ENCODE measurements at regions not wholly inside any gene's neighbourhood (a gene's known extent, or its start where the extent isn't known, plus 50 kb on each side); places are given as distances from the start of the nearest gene placed in this dataset.

- Histone ChIP-seq H3K36me3 (ENCODE audit: low read depth) (no peaks in the 10 kb centered on the region), H3K4me1 (ENCODE audit: insufficient read depth, poor library complexity, severe bottlenecking) (peaks cover 21% of the 10 kb centered on the region), H3K9me3 (ENCODE audit: severe bottlenecking) (no peaks in the 10 kb centered on the region), H3K27ac (ENCODE audit: poor library complexity, severe bottlenecking) (peak overlapping the region; percentile 43), H3K27me3 (ENCODE audit: insufficient read depth, poor library complexity, severe bottlenecking) (no peaks in the 10 kb centered on the region), H3K4me3 (ENCODE audit: severe bottlenecking) (no peak overlapping the region)
- peak; percentile 96 for ATAC-seq (ENCODE audit: low read depth)
- TF ChIP-seq CTCF (IDR thresholded peaks at IDR 0.05; ENCODE audit: poor library complexity, severe bottlenecking), result no peak
- peak; percentile 81 for DNase-seq (ENCODE audit: low spot score)
Measured at GRCh38 chr3:72492240-72492639, 356.0 kb downstream of the SHQ1 start.

- Histone ChIP-seq H3K4me1 (ENCODE audit: insufficient read depth, poor library complexity, severe bottlenecking) (peaks cover 26% of the 10 kb centered on the region), H3K4me3 (ENCODE audit: severe bottlenecking) (no peak overlapping the region), H3K9me3 (ENCODE audit: severe bottlenecking) (no peaks in the 10 kb centered on the region), H3K27me3 (ENCODE audit: insufficient read depth, poor library complexity, severe bottlenecking) (no peaks in the 10 kb centered on the region), H3K27ac (ENCODE audit: poor library complexity, severe bottlenecking) (no peak overlapping the region), H3K36me3 (ENCODE audit: low read depth) (no peaks in the 10 kb centered on the region)
- TF ChIP-seq CTCF (IDR thresholded peaks at IDR 0.05; ENCODE audit: poor library complexity, severe bottlenecking), result no peak
- ATAC-seq (ENCODE audit: low read depth) (no peak), DNase-seq (ENCODE audit: low spot score) (no peak)
Measured at GRCh38 chr3:72490688-72491435, 357.4 kb downstream of the SHQ1 start.

GRCh38 chr3:72489901-72490300 lies 358.3 kb downstream of the SHQ1 start:
- Histone ChIP-seq H3K4me3 (ENCODE audit: severe bottlenecking) (no peak overlapping the region), H3K4me1 (ENCODE audit: insufficient read depth, poor library complexity, severe bottlenecking) (peaks cover 26% of the 10 kb centered on the region), H3K27ac (ENCODE audit: poor library complexity, severe bottlenecking) (no peak overlapping the region), H3K9me3 (ENCODE audit: severe bottlenecking) (no peaks in the 10 kb centered on the region), H3K27me3 (ENCODE audit: insufficient read depth, poor library complexity, severe bottlenecking) (no peaks in the 10 kb centered on the region), H3K36me3 (ENCODE audit: low read depth) (no peaks in the 10 kb centered on the region)
- DNase-seq (ENCODE audit: low spot score) (no peak), ATAC-seq (ENCODE audit: low read depth) (no peak)
- TF ChIP-seq CTCF (IDR thresholded peaks at IDR 0.05; ENCODE audit: poor library complexity, severe bottlenecking), result no peak

- H3K4me1 ChIP-seq (ENCODE audit: insufficient read depth, poor library complexity, severe bottlenecking), result peaks cover 29% of the 10 kb centered on the region
- H3K4me3 ChIP-seq (ENCODE audit: severe bottlenecking), result no peak overlapping the region
- no peak for TF ChIP-seq CTCF (IDR thresholded peaks at IDR 0.05; ENCODE audit: poor library complexity, severe bottlenecking)
- ATAC-seq (ENCODE audit: low read depth) (no peak), DNase-seq (ENCODE audit: low spot score) (no peak)
- H3K27ac ChIP-seq (ENCODE audit: poor library complexity, severe bottlenecking), result peak overlapping the region; percentile 47
- no peaks in the 10 kb centered on the region for H3K9me3 ChIP-seq (ENCODE audit: severe bottlenecking)
- no peaks in the 10 kb centered on the region for H3K27me3 ChIP-seq (ENCODE audit: insufficient read depth, poor library complexity, severe bottlenecking)
- H3K36me3 ChIP-seq (ENCODE audit: low read depth), result no peaks in the 10 kb centered on the region
Measured at GRCh38 chr3:72488738-72489035, 359.6 kb downstream of the SHQ1 start.

- no peak overlapping the region for H3K4me3 ChIP-seq (ENCODE audit: severe bottlenecking)
- H3K27ac ChIP-seq (ENCODE audit: poor library complexity, severe bottlenecking), result peak overlapping the region; percentile 47
- H3K9me3 ChIP-seq (ENCODE audit: severe bottlenecking), result no peaks in the 10 kb centered on the region
- DNase-seq (ENCODE audit: low spot score) (no peak), ATAC-seq (ENCODE audit: low read depth) (no peak)
- peaks cover 31% of the 10 kb centered on the region for H3K4me1 ChIP-seq (ENCODE audit: insufficient read depth, poor library complexity, severe bottlenecking)
- no peaks in the 10 kb centered on the region for H3K36me3 ChIP-seq (ENCODE audit: low read depth)
- no peaks in the 10 kb centered on the region for H3K27me3 ChIP-seq (ENCODE audit: insufficient read depth, poor library complexity, severe bottlenecking)
- no peak for TF ChIP-seq CTCF (IDR thresholded peaks at IDR 0.05; ENCODE audit: poor library complexity, severe bottlenecking)
Measured at GRCh38 chr3:72487946-72488737, 360.1 kb downstream of the SHQ1 start.
